Neuronal stem cell (in vitro differentiated cells): ENCODE measurements at regions not wholly inside any gene's neighbourhood (a gene's known extent, or its start where the extent isn't known, plus 50 kb on each side); places are given as distances from the start of the nearest gene placed in this dataset.

ENCODE experiments used
- DNase-seq: peaks from one replicate; pipeline ENCODE4 v3.0.0-alpha.2; 2013; ENCODE audit warnings: low spot score
- H2AFZ ChIP-seq: one replicate; pipeline ENCODE4 v1.6.1; 2013; ENCODE audit warnings: mild to moderate bottlenecking, low read length, inconsistent platforms
- H2AK5ac ChIP-seq: 2 replicates; pipeline ENCODE4 v1.6.1; 2013; ENCODE audit warnings: low read depth, mild to moderate bottlenecking, inconsistent platforms, low read length, moderate library complexity, mixed read lengths
- H2BK120ac ChIP-seq: 2 replicates; pipeline ENCODE4 v1.6.1; 2013; ENCODE audit warnings: low read depth, mild to moderate bottlenecking, inconsistent platforms, low read length, moderate library complexity, mixed read lengths
- H2BK12ac ChIP-seq: one replicate; pipeline ENCODE4 v1.6.1; 2013; ENCODE audit warnings: low read length, inconsistent platforms
- H2BK15ac ChIP-seq: 2 replicates; pipeline ENCODE4 v1.6.1; 2013; ENCODE audit warnings: mild to moderate bottlenecking, low read length, inconsistent platforms, mixed read lengths
- H2BK5ac ChIP-seq: one replicate; pipeline ENCODE4 v1.6.1; 2013; ENCODE audit warnings: inconsistent platforms, mild to moderate bottlenecking, low read length, moderate library complexity
- H3K14ac ChIP-seq: one replicate; pipeline ENCODE4 v1.6.1; 2013; ENCODE audit warnings: low read length, inconsistent platforms
- H3K18ac ChIP-seq: 2 replicates; pipeline ENCODE4 v1.6.1; 2013; ENCODE audit warnings: low read length, inconsistent platforms
- H3K23ac ChIP-seq: 2 replicates; pipeline ENCODE4 v1.6.1; 2013; ENCODE audit warnings: low read depth, mild to moderate bottlenecking, mixed read lengths, low read length, inconsistent platforms; ENCODE audit not compliant: poor library complexity
- H3K27ac ChIP-seq: replicated peaks from 3 replicates; pipeline ENCODE4 v1.5.1; 2013; ENCODE audit warnings: low read length, inconsistent platforms
- H3K27me3 ChIP-seq, 3 experiments: 2 replicates each; pipeline ENCODE4 v1.6.1; 2013; ENCODE audit warnings: low read length in 3 of 3, mild to moderate bottlenecking in 2 of 3, inconsistent platforms in 1 of 3, low read depth in 1 of 3, mixed read lengths in 1 of 3, moderate library complexity in 1 of 3; ENCODE audit not compliant: control insufficient read depth in 3 of 3, insufficient read depth in 3 of 3
- H3K36me3 ChIP-seq, 2 donors: replicated peaks in 1 of 2; 2 replicates each; pipeline ENCODE4 v1.6.1; 2013; ENCODE audit warnings: low read length in 2 of 2; ENCODE audit not compliant: control insufficient read depth in 2 of 2, insufficient read depth in 2 of 2
- H3K4ac ChIP-seq: 2 replicates; pipeline ENCODE4 v1.6.1; 2013; ENCODE audit warnings: inconsistent platforms, mild to moderate bottlenecking, low read length, moderate library complexity
- H3K4me1 ChIP-seq, 2 donors: 1 replicate in 1 of 2; 2 replicates in 1 of 2; pipeline ENCODE4 v1.6.1; 2013; ENCODE audit warnings: low read length in 2 of 2, low read depth in 1 of 2; ENCODE audit not compliant: control insufficient read depth in 2 of 2, insufficient read depth in 1 of 2
- H3K4me2 ChIP-seq: one replicate; pipeline ENCODE4 v1.6.1; 2013; ENCODE audit warnings: mild to moderate bottlenecking, low read length, inconsistent platforms; ENCODE audit not compliant: insufficient read depth, poor library complexity, severe bottlenecking
- H3K4me3 ChIP-seq, 2 donors: 2 replicates each; pipeline ENCODE4 v1.5.1; 2013; ENCODE audit warnings: low read length in 2 of 2, mild to moderate bottlenecking in 2 of 2, inconsistent platforms in 1 of 2, moderate library complexity in 1 of 2
- H3K79me1 ChIP-seq: one replicate; pipeline ENCODE4 v1.6.1; 2013; ENCODE audit warnings: low read depth, mild to moderate bottlenecking, inconsistent platforms, low read length, moderate library complexity
- H3K9ac ChIP-seq: one replicate; pipeline ENCODE4 v1.6.1; 2013; ENCODE audit warnings: mild to moderate bottlenecking, low read depth, low read length, inconsistent platforms; ENCODE audit not compliant: poor library complexity
- H3K9me3 ChIP-seq, 2 donors: replicated peaks in 1 of 2; 2 replicates each; pipeline versions ENCODE3 to v1.6.1; 2013; ENCODE audit warnings: low read length in 2 of 2, mild to moderate bottlenecking in 2 of 2, inconsistent platforms in 1 of 2, low read depth in 1 of 2, mixed read lengths in 1 of 2, moderate library complexity in 1 of 2; ENCODE audit not compliant: control insufficient read depth in 2 of 2, insufficient read depth in 1 of 2
- H4K8ac ChIP-seq: one replicate; pipeline ENCODE4 v1.6.1; 2013; ENCODE audit warnings: low read depth, mild to moderate bottlenecking, inconsistent platforms, low read length, moderate library complexity
- H4K91ac ChIP-seq: one replicate; pipeline ENCODE4 v1.6.1; 2013; ENCODE audit warnings: low read length, low read depth, mild to moderate bottlenecking, inconsistent platforms; ENCODE audit not compliant: poor library complexity
- WGBS, 2 donors: extraction: QIAGEN DNeasy Blood & Tissue Kit; methylation state at CpG; one replicate each; pipeline ENCODE4 v1.1.7; 2013; ENCODE audit warnings: missing lambda C conversion rate in 2 of 2, mixed read lengths in 1 of 2; ENCODE audit not compliant: insufficient read length in 2 of 2, insufficient replicate concordance in 1 of 2; ENCODE audit errors: extremely low coverage in 2 of 2; 5-methylcytosine and 5-hydroxymethylcytosine counted together

GRCh38 chr1:96331596-96331995 lies 390.0 kb upstream of the PTBP2 start:
- Histone ChIP-seq H3K23ac (no peak overlapping the region), H3K27ac (no peak overlapping the region), H3K4me3 (no peak overlapping the region), H3K4ac (no peak overlapping the region), H2BK120ac (no peak overlapping the region), H2BK15ac (no peak overlapping the region), H3K27me3 (no peaks in the 10 kb centered on the region), H2BK5ac (no peak overlapping the region), H3K4me1 (no peaks in the 10 kb centered on the region), H4K91ac (no peak overlapping the region), H3K18ac (no peak overlapping the region), H3K4me2 (no peak overlapping the region), H3K36me3 (no peaks in the 10 kb centered on the region), H2AK5ac (no peak overlapping the region), H3K79me1 (no peaks in the 10 kb centered on the region), H4K8ac (no peak overlapping the region), H3K9ac (no peak overlapping the region), H2BK12ac (no peak overlapping the region), H3K9me3 (no peaks in the 10 kb centered on the region), H3K14ac (no peak overlapping the region), H2AFZ (no peak overlapping the region)
- WGBS, 2 donors = no CpG with 5 or more reads among the region's 3 CpGs
- DNase-seq = no peak

DNA sequence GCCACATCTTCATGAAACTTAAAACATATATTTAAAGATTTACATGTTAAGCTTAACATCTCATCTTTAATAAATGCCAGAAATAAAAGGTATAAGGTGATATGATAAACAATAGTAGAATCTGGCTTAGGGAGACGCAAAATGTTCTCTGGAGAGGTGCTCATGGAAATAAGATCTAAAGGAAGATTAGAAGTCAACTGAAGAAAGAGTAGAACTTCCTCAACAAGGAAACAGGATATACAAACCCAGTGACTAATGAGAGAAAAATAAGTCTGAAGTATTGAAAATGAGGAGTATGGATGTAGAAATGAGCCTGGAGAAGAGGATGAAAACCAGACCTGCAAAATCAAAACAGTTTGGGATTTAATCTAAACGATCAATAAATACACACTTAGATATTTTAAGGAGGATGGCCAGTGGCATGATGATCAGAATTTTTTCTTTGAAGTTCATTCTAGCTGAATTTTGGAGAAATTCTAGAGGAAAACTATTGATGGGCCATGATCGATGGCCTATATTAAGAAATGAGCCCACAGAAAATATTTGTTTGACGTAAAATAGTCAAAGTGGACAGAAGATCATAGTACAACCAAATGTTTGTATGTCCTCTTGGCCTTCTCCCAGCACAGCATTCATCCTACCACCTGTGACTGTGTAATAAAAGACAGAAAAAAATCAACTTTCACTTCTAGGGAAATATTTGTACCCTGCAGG lies 387.9 kb upstream of the PTBP2 start:
- Histone ChIP-seq H3K18ac (no peak overlapping the region), H3K27me3 (no peaks in the 10 kb centered on the region), H3K4ac (no peak overlapping the region), H4K91ac (no peak overlapping the region), H3K79me1 (no peaks in the 10 kb centered on the region), H3K4me1 (no peaks in the 10 kb centered on the region), H3K4me3 (no peak overlapping the region), H2BK5ac (no peak overlapping the region), H3K4me2 (no peak overlapping the region), H2AFZ (no peak overlapping the region), H3K9ac (no peak overlapping the region), H3K27ac (no peak overlapping the region), H3K36me3 (no peaks in the 10 kb centered on the region), H2BK15ac (no peak overlapping the region), H3K9me3 (no peaks in the 10 kb centered on the region), H2BK12ac (no peak overlapping the region), H2BK120ac (no peak overlapping the region), H4K8ac (no peak overlapping the region), H2AK5ac (no peak overlapping the region), H3K14ac (no peak overlapping the region), H3K23ac (no peak overlapping the region)
- no CpG with 5 or more reads among the region's 4 CpGs for WGBS, 2 donors
- DNase-seq = no peak

DNA sequence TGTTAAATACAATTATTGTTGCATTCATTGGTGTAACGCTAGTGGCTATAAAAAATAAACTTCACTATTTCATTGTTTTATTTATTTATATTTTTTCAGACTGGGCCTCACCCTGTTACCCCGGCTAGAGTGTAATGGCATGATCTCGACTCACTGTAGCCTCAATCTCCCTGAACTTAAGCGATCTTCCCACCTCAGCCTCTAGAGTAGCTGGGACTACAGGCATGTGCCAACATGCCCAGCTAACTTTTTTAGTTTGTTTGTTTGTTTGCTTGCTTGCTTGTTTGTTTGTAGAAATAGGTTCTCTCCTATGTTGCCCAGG lies 387.4 kb upstream of the PTBP2 start:
- H3K79me1 ChIP-seq = no peaks in the 10 kb centered on the region
- no peak overlapping the region for H2BK15ac ChIP-seq
- no peak overlapping the region for H4K8ac ChIP-seq
- no peak for DNase-seq
- no peak overlapping the region for H3K4me3 ChIP-seq
- H3K4ac ChIP-seq = no peak overlapping the region
- H3K14ac ChIP-seq = no peak overlapping the region
- H3K27me3 ChIP-seq = no peaks in the 10 kb centered on the region
- no peaks in the 10 kb centered on the region for H3K36me3 ChIP-seq
- H2BK5ac ChIP-seq = no peak overlapping the region
- no peak overlapping the region for H2BK12ac ChIP-seq
- no peaks in the 10 kb centered on the region for H3K9me3 ChIP-seq
- H3K4me2 ChIP-seq = no peak overlapping the region
- H2BK120ac ChIP-seq = no peak overlapping the region
- WGBS, 2 donors = no CpG with 5 or more reads among the region's 4 CpGs
- H2AK5ac ChIP-seq = no peak overlapping the region
- no peak overlapping the region for H2AFZ ChIP-seq
- no peak overlapping the region for H3K27ac ChIP-seq
- no peaks in the 10 kb centered on the region for H3K4me1 ChIP-seq
- H3K18ac ChIP-seq = no peak overlapping the region
- H3K23ac ChIP-seq = no peak overlapping the region
- no peak overlapping the region for H4K91ac ChIP-seq
- no peak overlapping the region for H3K9ac ChIP-seq

GRCh38 chr1:96338622-96339021 lies 383.0 kb upstream of the PTBP2 start:
- H3K36me3 ChIP-seq = no peaks in the 10 kb centered on the region
- no peak overlapping the region for H3K27ac ChIP-seq
- no peaks in the 10 kb centered on the region for H3K27me3 ChIP-seq
- H3K18ac ChIP-seq = no peak overlapping the region
- H3K4me1 ChIP-seq = no peaks in the 10 kb centered on the region
- H4K91ac ChIP-seq = no peak overlapping the region
- H2AK5ac ChIP-seq = no peak overlapping the region
- no peak overlapping the region for H3K9ac ChIP-seq
- no peak overlapping the region for H3K4me2 ChIP-seq
- no peak overlapping the region for H2BK5ac ChIP-seq
- H3K14ac ChIP-seq = no peak overlapping the region
- no peak for DNase-seq
- no peak overlapping the region for H4K8ac ChIP-seq
- H2BK12ac ChIP-seq = no peak overlapping the region
- no CpG with 5 or more reads among the region's 2 CpGs for WGBS, 2 donors
- H3K4me3 ChIP-seq = no peak overlapping the region
- no peak overlapping the region for H2BK120ac ChIP-seq
- no peak overlapping the region for H2BK15ac ChIP-seq
- no peaks in the 10 kb centered on the region for H3K79me1 ChIP-seq
- no peak overlapping the region for H3K23ac ChIP-seq
- no peak overlapping the region for H2AFZ ChIP-seq
- H3K9me3 ChIP-seq = no peaks in the 10 kb centered on the region
- H3K4ac ChIP-seq = no peak overlapping the region
